ENCODE measurements at regions not wholly inside any gene's neighbourhood (a gene's known extent, or its start where the extent isn't known, plus 50 kb on each side); places are given as distances from the start of the nearest gene placed in this dataset.

DNA sequence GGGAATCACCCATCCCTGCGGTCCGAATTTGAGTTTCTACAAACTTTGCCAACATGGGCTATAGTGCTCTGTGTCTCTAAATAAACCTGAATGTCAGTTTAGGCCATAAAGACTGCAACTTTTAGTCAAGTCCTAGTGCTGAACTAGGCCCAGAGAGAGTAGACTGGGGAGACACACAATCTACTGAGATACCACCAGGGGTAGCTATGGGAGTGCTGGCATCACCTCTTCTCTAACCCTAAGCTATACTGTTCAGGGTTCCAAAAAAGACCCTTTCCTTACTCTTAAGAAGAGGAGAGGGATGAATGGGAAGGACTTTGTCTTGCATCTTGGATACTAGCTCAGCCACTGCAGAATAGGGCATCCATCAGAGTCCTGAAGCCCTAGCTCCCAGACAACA lies 866.7 kb upstream of the PRMT6 start:
- in situ Hi-C loops (cut with MboI; ENCODE audit: low sequenced_read_pairs) = no loop called here
- no peaks in the 10 kb centered on the region for H3K4me1 ChIP-seq
- no peaks in the 10 kb centered on the region for H3K9me3 ChIP-seq
- no peaks in the 10 kb centered on the region for H3K36me3 ChIP-seq (replicated peaks)
- DNase-seq (ENCODE audit: low spot score in 2 of 2) = no peak
- no peaks in the 10 kb centered on the region for H3K27me3 ChIP-seq (ENCODE audit: low read depth)
- H3K4me3 ChIP-seq = no peak overlapping the region

DNA sequence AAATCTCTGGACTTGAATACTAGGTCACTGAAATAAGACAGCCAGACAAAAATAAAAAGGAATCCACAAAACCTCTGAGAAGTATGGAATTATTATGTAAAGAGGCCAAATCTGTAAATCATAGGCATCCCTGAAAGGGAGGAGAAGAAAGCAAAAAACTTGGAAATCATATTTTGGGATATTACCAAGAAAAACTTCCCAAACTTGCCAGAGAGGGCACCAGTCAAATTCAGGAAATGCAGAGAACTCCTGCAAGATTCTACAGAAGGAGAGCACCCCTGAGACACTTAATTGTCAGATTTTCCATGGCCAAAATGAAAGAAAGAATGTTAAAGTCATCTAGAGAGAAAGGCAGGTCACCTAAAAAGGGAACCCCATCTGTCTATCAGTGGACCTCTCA lies 862.3 kb upstream of the PRMT6 start:
- no peak for DNase-seq (ENCODE audit: low spot score in 2 of 2)
- Histone ChIP-seq H3K27me3 (ENCODE audit: low read depth) (no peaks in the 10 kb centered on the region), H3K4me3 (no peak overlapping the region), H3K9me3 (no peaks in the 10 kb centered on the region), H3K4me1 (no peaks in the 10 kb centered on the region), H3K36me3 (replicated peaks) (no peaks in the 10 kb centered on the region)
- in situ Hi-C loops (cut with MboI; ENCODE audit: low sequenced_read_pairs) = no loop called here

DNA sequence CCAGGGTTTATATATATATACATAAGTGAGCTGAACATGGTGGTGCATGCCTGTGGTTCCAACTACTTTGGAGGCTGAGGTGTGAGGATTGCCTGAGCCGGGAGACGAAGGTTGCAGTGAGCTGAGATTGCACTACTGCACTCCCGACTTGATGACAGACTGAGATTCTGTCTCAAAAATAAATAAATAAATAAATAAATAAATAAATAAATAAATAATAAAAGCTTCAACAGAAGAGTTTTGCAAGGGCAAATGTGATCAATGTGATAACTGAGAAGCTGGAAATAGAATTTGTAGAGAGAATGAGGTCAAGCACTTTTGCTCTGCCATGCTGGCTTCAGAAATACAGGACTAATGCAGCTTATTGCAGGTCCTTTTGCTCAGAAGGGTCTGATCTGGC lies 855.8 kb upstream of the PRMT6 start:
- no peaks in the 10 kb centered on the region for H3K9me3 ChIP-seq
- H3K4me1 ChIP-seq = no peaks in the 10 kb centered on the region
- H3K36me3 ChIP-seq (replicated peaks) = no peaks in the 10 kb centered on the region
- no peak overlapping the region for H3K4me3 ChIP-seq
- DNase-seq (ENCODE audit: low spot score in 2 of 2) = no peak
- in situ Hi-C loops (cut with MboI; ENCODE audit: low sequenced_read_pairs) = no loop called here
- H3K27me3 ChIP-seq (ENCODE audit: low read depth) = no peaks in the 10 kb centered on the region

DNA sequence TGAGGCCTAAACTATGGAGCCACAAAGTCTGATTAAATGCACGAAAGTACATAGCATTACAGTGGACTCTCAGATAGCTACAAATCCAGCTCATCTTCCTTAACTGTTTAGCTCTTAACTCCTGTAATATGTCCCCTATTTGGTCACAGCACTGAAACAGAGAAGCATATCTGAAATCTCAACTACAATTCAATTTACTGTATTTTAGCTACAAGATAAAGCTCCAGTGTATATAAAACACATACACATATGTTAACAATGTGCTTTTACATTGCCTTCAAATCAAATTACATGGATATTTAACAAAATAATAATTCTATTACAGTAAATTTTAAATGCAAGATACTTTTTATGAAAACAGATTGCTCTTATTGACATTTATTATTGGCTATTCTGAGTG lies 849.3 kb upstream of the PRMT6 start:
- Histone ChIP-seq H3K4me1 (no peaks in the 10 kb centered on the region), H3K4me3 (no peak overlapping the region), H3K9me3 (no peaks in the 10 kb centered on the region), H3K27me3 (ENCODE audit: low read depth) (no peaks in the 10 kb centered on the region), H3K36me3 (replicated peaks) (no peaks in the 10 kb centered on the region)
- no peak for DNase-seq (ENCODE audit: low spot score in 2 of 2)
- in situ Hi-C loops (cut with MboI; ENCODE audit: low sequenced_read_pairs) = no loop called here

DNA sequence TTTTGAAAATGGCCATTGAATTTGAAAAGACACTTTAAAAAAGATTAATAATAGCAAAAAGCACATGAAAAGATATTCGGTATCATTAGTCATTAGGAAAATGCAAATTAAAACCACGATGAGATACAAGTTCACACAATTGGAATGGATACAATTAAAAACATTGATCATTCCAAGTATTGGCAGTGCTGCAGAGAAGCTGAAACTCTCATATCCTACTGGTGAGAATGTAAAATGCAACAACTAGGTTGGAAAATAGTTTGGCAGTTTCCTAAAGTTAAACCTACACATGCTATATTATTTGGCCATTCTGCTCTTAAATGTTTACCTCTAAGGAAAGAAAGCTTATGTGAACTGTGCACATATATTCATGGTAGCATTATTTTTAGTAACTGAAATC lies 838.7 kb upstream of the PRMT6 start:
- Histone ChIP-seq H3K4me1 (no peaks in the 10 kb centered on the region), H3K36me3 (replicated peaks) (no peaks in the 10 kb centered on the region), H3K9me3 (no peaks in the 10 kb centered on the region), H3K27me3 (ENCODE audit: low read depth) (no peaks in the 10 kb centered on the region), H3K4me3 (no peak overlapping the region)
- DNase-seq (ENCODE audit: low spot score in 2 of 2) = no peak
- in situ Hi-C loops (cut with MboI; ENCODE audit: low sequenced_read_pairs) = no loop called here

DNA sequence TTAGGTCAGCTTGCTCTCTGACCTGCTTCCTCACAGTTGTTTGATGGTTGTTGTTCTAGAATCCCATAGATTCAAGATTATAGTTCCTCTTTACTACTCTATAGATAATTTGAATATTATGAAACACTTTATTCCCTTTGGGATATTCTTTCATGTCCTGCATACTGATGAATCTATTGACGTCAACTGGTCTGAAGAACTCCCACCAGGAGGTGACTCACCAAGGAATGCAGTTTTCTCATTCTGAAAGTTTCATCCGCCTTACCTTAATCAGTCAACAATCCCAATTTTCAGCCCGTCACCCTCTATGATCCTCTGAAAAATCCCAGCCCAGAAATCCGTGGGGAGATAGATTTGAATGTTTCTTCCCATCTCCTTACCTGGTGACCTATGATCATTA lies 834.1 kb upstream of the PRMT6 start:
- no peaks in the 10 kb centered on the region for H3K4me1 ChIP-seq
- H3K36me3 ChIP-seq (replicated peaks) = no peaks in the 10 kb centered on the region
- H3K4me3 ChIP-seq = no peak overlapping the region
- no peaks in the 10 kb centered on the region for H3K9me3 ChIP-seq
- H3K27me3 ChIP-seq (ENCODE audit: low read depth) = no peaks in the 10 kb centered on the region
- in situ Hi-C loops (cut with MboI; ENCODE audit: low sequenced_read_pairs) = no loop called here
- DNase-seq (ENCODE audit: low spot score in 2 of 2) = no peak

DNA sequence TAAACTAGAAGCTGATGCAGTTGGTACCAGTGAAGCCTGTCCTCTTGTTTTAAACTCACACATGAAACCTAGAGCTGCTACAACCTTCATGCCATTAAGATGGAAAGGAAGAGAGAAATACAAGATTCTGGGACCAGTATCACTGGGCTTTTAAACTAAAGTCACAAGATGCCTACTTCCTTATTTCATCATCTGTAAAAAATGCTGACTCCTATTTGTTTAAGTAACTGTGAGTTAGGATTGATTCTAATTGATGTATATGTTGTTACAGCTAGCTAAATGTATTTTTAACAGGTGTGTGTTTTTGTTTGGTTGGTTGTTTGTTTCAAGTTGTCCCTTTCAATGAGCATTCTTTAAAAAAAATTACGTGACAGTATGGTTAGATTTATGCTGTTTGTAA lies 833.3 kb upstream of the PRMT6 start:
- H3K36me3 ChIP-seq (replicated peaks) = no peaks in the 10 kb centered on the region
- H3K4me1 ChIP-seq = no peaks in the 10 kb centered on the region
- in situ Hi-C loops (cut with MboI; ENCODE audit: low sequenced_read_pairs) = no loop called here
- H3K4me3 ChIP-seq = no peak overlapping the region
- H3K27me3 ChIP-seq (ENCODE audit: low read depth) = no peaks in the 10 kb centered on the region
- no peaks in the 10 kb centered on the region for H3K9me3 ChIP-seq
- no peak for DNase-seq (ENCODE audit: low spot score in 2 of 2)

DNA sequence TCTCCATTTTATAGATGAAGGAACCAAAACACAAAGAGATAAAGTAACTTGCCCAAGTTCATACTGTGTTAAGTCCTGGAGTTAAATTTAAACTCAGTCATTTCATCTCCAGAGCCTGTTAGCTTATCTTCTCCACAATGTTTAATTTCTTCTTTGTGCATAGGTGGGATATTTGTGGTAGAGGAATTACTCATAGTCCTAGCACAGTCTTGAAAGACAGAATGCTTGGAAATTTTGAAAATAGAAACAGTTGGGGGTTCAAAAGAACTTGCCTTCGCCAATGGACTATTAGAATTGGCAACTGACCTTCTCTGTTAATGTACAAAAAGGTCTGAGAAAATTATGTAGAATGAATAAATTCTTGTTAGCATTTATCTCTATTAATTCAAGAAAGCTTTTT lies 832.0 kb upstream of the PRMT6 start:
- no peaks in the 10 kb centered on the region for H3K4me1 ChIP-seq
- no peaks in the 10 kb centered on the region for H3K9me3 ChIP-seq
- DNase-seq (ENCODE audit: low spot score in 2 of 2) = no peak
- in situ Hi-C loops (cut with MboI; ENCODE audit: low sequenced_read_pairs) = no loop called here
- no peaks in the 10 kb centered on the region for H3K27me3 ChIP-seq (ENCODE audit: low read depth)
- no peak overlapping the region for H3K4me3 ChIP-seq
- H3K36me3 ChIP-seq (replicated peaks) = no peaks in the 10 kb centered on the region

DNA sequence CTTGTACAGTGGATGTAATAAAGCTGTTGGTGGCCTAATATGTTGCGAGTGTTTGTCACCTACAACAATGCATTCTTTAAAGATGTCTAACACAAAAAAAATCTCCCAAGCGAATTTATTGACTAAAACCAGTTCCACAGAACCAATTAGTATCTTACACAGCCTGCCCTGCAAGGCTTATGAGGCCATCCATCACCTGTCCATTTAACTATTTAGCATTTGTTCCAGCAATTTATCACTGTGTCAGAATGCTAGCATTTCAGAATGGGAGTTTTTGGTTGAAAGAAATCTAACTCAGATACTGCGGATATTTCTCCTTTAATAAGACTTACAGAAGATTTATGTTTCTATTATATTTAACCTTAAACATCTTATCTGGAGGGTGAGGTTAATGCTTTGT lies 831.1 kb upstream of the PRMT6 start:
- no peaks in the 10 kb centered on the region for H3K4me1 ChIP-seq
- no peaks in the 10 kb centered on the region for H3K36me3 ChIP-seq (replicated peaks)
- no peaks in the 10 kb centered on the region for H3K27me3 ChIP-seq (ENCODE audit: low read depth)
- in situ Hi-C loops (cut with MboI; ENCODE audit: low sequenced_read_pairs) = no loop called here
- H3K9me3 ChIP-seq = no peaks in the 10 kb centered on the region
- no peak for DNase-seq (ENCODE audit: low spot score in 2 of 2)
- H3K4me3 ChIP-seq = no peak overlapping the region

DNA sequence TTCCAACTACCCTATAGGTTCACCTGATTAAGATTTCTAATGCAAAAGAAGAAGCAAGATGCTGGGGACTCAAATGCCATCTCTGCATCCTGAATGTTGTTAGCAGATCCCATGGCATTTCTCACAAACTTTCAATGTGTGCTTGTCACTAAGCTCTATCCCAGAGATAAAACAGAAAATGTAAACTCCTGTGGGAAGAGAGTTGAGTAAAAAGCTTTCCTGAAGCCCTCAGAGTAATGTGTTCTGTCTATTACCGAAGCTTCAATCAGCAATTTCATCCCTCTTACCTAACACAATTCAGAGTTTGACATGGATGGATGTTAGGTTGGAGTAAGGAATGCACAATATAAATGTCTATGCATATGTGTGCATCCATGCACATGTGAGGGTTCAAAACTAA lies 829.9 kb upstream of the PRMT6 start:
- Histone ChIP-seq H3K27me3 (ENCODE audit: low read depth) (no peaks in the 10 kb centered on the region), H3K36me3 (replicated peaks) (no peaks in the 10 kb centered on the region), H3K4me3 (no peak overlapping the region), H3K4me1 (no peaks in the 10 kb centered on the region), H3K9me3 (no peaks in the 10 kb centered on the region)
- no peak for DNase-seq (ENCODE audit: low spot score in 2 of 2)
- in situ Hi-C loops (cut with MboI; ENCODE audit: low sequenced_read_pairs) = no loop called here

DNA sequence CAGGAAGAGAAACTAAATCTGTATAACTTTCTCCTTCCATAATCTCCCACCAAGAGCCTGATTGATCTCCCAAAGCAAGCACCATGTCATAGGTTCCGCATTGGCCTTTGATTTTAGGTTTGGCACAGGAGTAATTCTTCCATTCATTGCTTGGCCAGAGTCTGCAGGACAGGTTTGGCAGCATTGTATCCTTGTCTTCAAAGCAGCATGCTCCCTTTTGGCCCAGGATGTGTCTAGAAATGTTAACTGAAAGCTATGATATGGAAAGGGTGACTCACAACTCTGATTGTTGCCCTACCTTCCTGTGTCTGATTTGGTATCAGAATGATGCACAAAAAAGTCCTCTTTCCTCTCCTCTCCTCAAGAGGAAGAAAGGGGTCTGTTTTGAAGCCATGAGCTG lies 824.3 kb upstream of the PRMT6 start:
- Histone ChIP-seq H3K4me3 (no peak overlapping the region), H3K4me1 (no peaks in the 10 kb centered on the region), H3K27me3 (ENCODE audit: low read depth) (no peaks in the 10 kb centered on the region), H3K36me3 (replicated peaks) (no peaks in the 10 kb centered on the region), H3K9me3 (no peaks in the 10 kb centered on the region)
- in situ Hi-C loops (cut with MboI; ENCODE audit: low sequenced_read_pairs) = no loop called here
- DNase-seq (ENCODE audit: low spot score in 2 of 2) = no peak

DNA sequence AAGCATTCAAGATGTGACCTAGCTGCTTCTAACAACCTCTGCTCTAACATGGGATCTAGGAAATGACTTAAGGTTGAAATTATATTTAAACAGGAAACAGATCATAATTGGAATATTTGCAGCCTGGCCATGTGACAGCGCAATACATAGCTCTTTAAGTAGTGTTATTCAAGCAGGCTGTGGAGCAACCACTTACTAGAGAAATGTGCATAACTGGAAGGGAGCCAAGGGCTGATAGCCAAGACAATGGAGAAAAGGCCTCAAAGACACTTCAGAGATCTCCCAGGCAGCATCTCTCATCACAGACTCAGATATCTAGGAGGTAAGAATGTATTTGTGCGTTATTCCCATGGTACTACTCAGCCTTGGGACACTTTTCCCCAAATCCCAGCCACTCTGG lies 823.0 kb upstream of the PRMT6 start:
- Histone ChIP-seq H3K4me3 (no peak overlapping the region), H3K36me3 (replicated peaks) (no peaks in the 10 kb centered on the region), H3K27me3 (ENCODE audit: low read depth) (no peaks in the 10 kb centered on the region), H3K4me1 (no peaks in the 10 kb centered on the region), H3K9me3 (no peaks in the 10 kb centered on the region)
- no peak for DNase-seq (ENCODE audit: low spot score in 2 of 2)
- in situ Hi-C loops (cut with MboI; ENCODE audit: low sequenced_read_pairs) = no loop called here

DNA sequence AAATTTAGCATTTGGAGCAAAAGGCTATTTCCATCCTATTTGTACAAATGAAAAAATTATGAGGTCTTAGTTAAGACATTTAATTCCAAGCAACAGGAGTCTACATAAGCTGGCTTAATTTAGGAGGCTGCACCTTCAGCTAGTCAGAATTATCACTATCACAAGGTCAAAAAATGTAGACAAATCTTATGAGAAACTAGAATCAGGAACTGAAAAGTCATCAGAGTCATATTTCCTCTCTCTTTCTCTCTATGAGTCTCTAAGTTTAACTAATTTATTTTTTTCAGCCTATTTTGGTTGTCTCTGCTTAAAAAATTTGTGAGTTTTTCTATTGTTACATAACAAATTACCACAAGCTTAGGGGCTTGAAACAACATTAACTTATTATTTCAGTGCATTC lies 807.1 kb upstream of the PRMT6 start:
- DNase-seq (ENCODE audit: low spot score in 2 of 2) = no peak
- H3K4me3 ChIP-seq = no peak overlapping the region
- no peaks in the 10 kb centered on the region for H3K27me3 ChIP-seq (ENCODE audit: low read depth)
- no peaks in the 10 kb centered on the region for H3K9me3 ChIP-seq
- no peaks in the 10 kb centered on the region for H3K4me1 ChIP-seq
- in situ Hi-C loops (cut with MboI; ENCODE audit: low sequenced_read_pairs) = no loop called here
- no peaks in the 10 kb centered on the region for H3K36me3 ChIP-seq (replicated peaks)

DNA sequence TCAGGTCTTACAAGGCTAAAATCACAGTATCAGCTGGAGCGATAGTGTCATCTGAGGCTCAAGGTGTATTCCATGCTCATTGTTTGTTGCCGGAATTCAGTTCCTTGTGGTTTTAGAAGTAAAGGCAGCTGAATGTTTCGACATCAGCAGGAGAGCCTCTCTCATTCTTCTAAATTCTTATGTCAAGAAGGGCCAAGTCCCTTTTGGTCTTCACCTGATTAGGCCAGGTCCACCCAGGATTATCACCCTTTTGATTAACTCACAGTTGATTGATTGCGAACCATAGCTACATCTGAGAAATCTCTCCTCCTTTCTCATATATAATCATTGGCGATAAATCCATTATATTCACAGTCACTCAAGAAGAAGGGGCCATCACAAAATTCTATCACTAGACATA lies 806.7 kb upstream of the PRMT6 start:
- Histone ChIP-seq H3K36me3 (replicated peaks) (no peaks in the 10 kb centered on the region), H3K27me3 (ENCODE audit: low read depth) (no peaks in the 10 kb centered on the region), H3K9me3 (no peaks in the 10 kb centered on the region), H3K4me3 (no peak overlapping the region), H3K4me1 (no peaks in the 10 kb centered on the region)
- no peak for DNase-seq (ENCODE audit: low spot score in 2 of 2)
- in situ Hi-C loops (cut with MboI; ENCODE audit: low sequenced_read_pairs) = no loop called here

DNA sequence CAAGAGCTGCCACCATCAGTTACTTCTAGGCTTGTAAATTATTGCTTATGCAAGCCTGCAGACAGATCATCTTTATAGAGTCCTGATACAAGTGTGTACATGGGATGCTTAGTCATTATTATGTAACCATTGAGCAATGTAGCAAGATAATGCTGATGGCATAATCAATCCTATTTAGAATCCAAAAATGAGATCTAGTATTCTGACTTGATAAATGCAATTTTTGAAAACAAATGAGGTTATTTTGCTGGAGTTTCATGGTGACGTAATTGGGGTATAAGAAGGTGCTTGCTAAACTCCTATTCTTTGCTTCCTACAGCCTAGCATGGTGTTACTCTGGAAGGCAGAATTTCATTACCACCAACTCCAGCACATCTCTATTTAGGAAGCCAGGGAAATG lies 801.7 kb upstream of the PRMT6 start:
- Histone ChIP-seq H3K36me3 (replicated peaks) (no peaks in the 10 kb centered on the region), H3K4me3 (no peak overlapping the region), H3K9me3 (no peaks in the 10 kb centered on the region), H3K4me1 (no peaks in the 10 kb centered on the region), H3K27me3 (ENCODE audit: low read depth) (no peaks in the 10 kb centered on the region)
- DNase-seq (ENCODE audit: low spot score in 2 of 2) = no peak
- in situ Hi-C loops (cut with MboI; ENCODE audit: low sequenced_read_pairs) = no loop called here

DNA sequence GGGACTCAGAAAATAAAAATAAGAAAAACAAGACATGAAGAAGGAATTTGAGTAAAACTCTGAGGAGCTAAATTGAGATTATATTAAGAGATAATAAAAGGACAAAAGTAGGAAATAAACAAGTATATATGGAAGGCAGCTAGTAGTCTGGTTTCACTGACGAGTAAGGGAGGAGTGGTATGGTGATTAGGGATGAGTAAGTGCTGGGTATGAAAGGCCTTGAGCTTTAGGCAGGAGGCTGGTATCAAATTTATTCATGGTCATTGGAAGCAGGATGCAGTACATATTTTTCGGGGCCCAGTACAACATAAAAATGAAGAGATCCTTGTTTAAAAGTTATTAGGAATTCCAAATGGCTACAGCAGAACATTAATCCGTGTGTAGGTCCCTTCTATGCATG lies 789.7 kb upstream of the PRMT6 start:
- H3K9me3 ChIP-seq = no peaks in the 10 kb centered on the region
- H3K4me3 ChIP-seq = no peak overlapping the region
- DNase-seq (ENCODE audit: low spot score in 2 of 2) = no peak
- in situ Hi-C loops (cut with MboI; ENCODE audit: low sequenced_read_pairs) = no loop called here
- H3K36me3 ChIP-seq (replicated peaks) = no peaks in the 10 kb centered on the region
- H3K4me1 ChIP-seq = no peaks in the 10 kb centered on the region
- no peaks in the 10 kb centered on the region for H3K27me3 ChIP-seq (ENCODE audit: low read depth)

Data from HAP-1 (cell line).